ENCODE measurements at regions not wholly inside any gene's neighbourhood (a gene's known extent, or its start where the extent isn't known, plus 50 kb on each side); places are given as distances from the start of the nearest gene placed in this dataset.

DNA sequence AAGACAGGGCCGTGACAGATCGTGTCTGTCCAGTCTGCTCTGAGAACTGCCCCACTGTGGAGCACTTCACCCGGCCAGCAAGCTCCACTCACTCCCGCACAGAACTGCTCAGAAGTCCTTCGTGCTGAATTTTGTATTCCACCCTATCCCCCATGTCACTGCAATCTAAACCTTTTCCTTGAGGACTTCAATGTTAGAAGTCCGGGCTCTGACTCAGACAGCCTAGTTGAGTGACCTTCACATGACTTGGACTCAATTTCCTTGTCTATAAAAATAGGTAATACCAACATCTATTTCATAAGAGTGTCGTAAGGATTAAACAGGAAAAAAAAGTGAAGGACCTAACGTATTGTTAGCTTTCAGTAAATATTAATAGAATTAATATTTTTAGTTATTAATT is 161.6 kb downstream of the QRSL1 start:
- H3K4me1 ChIP-seq, result no peaks in the 10 kb centered on the region
- intact Hi-C loops (cut with DNase I), result no loop called here
- H3K9me3 ChIP-seq, result no peaks in the 10 kb centered on the region

DNA sequence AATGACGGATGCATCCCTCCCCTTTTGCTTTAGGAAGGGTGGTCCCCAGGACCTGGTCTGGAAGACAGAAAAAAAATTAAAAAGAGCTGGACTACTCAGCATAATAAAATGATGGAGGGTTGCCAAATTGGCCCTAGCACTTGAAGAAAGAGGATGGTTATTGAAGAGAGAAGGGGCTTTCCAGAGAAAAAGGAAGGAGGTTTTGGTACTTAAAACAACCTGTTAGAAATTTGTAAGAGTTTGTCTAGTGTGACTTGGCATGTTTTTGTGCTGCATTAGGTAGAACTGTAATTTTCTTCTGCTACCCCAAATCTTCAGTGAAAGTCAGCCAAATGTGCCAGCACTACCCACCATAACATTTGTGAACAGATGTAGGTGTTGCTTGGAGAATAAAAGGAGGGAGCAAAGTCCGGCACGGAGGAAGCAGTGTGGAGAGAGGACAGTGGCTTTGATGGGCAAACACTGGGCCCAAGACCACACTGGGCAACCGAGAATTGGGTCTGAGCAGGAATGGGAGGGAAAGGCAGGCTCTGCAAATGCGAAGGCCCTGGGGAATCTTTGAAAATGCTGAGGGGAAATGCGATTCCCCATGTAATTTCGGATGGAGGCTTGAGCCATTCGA is 160.9 kb downstream of the QRSL1 start:
- no peak overlapping the region for H3K4me3 ChIP-seq
- H3K4me1 ChIP-seq, result no peaks in the 10 kb centered on the region
- no peak for DNase-seq (ENCODE audit: low spot score in 2 of 2)
- no peaks in the 10 kb centered on the region for H3K27me3 ChIP-seq
- intact Hi-C loops (cut with DNase I), result no loop called here
- H3K27ac ChIP-seq, result no peak overlapping the region
- TF ChIP-seq, protein P1, sequence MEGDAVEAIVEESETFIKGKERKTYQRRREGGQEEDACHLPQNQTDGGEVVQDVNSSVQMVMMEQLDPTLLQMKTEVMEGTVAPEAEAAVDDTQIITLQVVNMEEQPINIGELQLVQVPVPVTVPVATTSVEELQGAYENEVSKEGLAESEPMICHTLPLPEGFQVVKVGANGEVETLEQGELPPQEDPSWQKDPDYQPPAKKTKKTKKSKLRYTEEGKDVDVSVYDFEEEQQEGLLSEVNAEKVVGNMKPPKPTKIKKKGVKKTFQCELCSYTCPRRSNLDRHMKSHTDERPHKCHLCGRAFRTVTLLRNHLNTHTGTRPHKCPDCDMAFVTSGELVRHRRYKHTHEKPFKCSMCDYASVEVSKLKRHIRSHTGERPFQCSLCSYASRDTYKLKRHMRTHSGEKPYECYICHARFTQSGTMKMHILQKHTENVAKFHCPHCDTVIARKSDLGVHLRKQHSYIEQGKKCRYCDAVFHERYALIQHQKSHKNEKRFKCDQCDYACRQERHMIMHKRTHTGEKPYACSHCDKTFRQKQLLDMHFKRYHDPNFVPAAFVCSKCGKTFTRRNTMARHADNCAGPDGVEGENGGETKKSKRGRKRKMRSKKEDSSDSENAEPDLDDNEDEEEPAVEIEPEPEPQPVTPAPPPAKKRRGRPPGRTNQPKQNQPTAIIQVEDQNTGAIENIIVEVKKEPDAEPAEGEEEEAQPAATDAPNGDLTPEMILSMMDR (IDR thresholded peaks at IDR 0.05), result no peak
- H3K36me3 ChIP-seq, result no peaks in the 10 kb centered on the region
- no peaks in the 10 kb centered on the region for H3K9me3 ChIP-seq

More for the DNA sequence above, 161.6 kb downstream of the QRSL1 start:
- H3K4me3 ChIP-seq, result no peak overlapping the region
- DNase-seq (ENCODE audit: low spot score in 2 of 2), result no peak
- H3K36me3 ChIP-seq, result no peaks in the 10 kb centered on the region
- TF ChIP-seq, protein P1 (IDR thresholded peaks at IDR 0.05), result no peak
- H3K27ac ChIP-seq, result no peak overlapping the region
- no peaks in the 10 kb centered on the region for H3K27me3 ChIP-seq

DNA sequence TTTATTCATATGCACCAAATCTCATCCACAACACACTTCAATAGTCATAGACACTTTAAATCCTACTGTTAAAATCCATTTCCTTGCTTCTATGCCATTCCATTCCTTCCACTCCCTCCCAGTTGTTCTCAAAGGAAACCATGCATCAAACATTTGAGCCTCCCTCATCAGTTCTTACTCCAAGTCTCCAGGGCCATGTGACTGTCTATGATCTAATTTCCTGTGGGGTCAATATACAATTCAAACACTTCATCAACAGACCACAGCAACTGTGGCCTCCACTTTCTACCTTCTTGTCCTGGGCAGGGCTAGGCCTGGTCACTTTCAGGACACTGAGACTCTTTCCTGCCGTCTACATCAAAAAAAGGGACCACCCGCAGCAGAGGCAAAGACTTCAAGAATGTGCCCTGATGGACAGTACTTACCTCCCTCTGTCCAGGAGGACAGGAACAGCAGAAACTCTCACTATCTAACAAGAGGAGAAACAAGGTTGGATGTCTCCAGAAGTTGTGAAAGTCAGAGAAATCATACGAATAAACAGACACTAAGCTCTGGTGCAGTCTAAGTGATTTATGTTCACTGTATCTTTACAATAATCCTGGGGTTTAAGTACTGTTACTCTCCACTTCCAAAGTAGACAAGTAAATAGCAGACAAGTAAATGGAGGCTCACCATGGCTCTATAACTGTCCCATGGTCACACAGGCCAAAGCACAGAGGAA is 160.2 kb downstream of the QRSL1 start:
- no peaks in the 10 kb centered on the region for H3K27me3 ChIP-seq
- intact Hi-C loops (cut with DNase I), result no loop called here
- H3K9me3 ChIP-seq, result no peaks in the 10 kb centered on the region
- no peak overlapping the region for H3K4me3 ChIP-seq
- no peaks in the 10 kb centered on the region for H3K36me3 ChIP-seq
- H3K4me1 ChIP-seq, result no peaks in the 10 kb centered on the region
- TF ChIP-seq, protein P1 (IDR thresholded peaks at IDR 0.05), result no peak
- no peak for DNase-seq (ENCODE audit: low spot score in 2 of 2)
- no peak overlapping the region for H3K27ac ChIP-seq

DNA sequence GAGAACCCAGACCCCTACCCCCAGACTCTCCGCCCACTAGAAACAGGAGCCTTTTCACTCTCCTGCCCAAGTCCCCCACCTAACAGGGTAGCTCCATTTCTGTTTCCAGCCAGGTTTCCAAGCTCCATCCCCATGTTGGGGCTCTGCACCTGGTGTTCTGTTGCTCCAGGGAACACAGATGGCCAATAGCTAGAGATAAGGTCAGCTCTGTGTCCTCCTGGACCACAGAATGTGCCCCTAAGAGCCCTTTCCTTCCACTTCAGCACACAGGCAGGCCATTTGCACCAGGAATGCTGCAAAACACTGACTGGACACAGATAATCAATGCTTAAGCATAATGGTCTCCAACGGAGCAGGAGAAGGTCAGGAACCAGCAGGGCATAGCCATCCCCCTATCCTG is 159.4 kb downstream of the QRSL1 start:
- intact Hi-C loops (cut with DNase I), result no loop called here
- no peak for DNase-seq (ENCODE audit: low spot score in 2 of 2)
- Histone ChIP-seq H3K27ac (no peak overlapping the region), H3K27me3 (no peaks in the 10 kb centered on the region), H3K9me3 (no peaks in the 10 kb centered on the region), H3K4me3 (no peak overlapping the region), H3K36me3 (no peaks in the 10 kb centered on the region), H3K4me1 (no peaks in the 10 kb centered on the region)
- TF ChIP-seq, protein P1 (IDR thresholded peaks at IDR 0.05), result no peak

DNA sequence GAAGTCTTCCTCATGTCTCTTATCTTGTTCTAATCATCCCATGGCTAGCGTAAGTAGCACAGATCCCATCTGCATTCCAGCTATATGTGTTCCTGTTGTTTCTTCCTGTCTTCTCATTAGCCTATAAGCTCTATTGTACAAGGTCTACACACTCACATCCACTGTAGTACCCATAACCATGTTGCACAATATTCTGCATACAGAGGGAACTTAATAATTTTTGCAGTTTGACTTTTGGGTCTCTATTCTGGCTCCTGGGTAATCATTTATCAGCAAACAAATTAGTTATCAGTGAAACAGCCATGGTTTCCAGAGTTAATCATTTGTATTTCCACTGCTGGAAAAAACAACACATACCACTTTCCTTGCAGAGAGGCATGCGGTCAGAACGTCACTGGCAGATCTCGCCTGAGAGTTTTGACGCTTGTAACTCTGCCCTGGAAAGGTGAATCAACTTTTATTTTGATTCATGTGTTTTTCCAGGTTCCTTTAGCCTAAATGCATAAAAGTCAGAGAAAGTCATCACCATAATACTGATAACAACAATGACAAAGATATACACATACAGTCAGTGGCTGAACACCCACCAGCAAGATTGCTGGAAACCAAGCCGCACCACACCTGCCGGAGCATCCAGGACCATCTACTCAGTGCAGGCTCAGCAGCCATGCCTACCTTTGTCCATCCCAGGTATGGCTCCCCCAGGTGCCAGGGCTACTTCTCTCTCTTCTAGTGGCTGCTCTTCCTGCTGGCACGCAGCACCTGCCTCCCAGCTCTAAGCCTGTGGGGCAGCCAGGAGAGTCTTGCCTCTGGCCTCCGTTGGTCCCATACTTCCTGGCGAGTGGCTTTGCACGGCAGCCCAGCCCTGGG is 158.2 kb downstream of the QRSL1 start:
- TF ChIP-seq, protein P1 (IDR thresholded peaks at IDR 0.05), result no peak
- Histone ChIP-seq H3K27ac (no peak overlapping the region), H3K36me3 (no peaks in the 10 kb centered on the region), H3K9me3 (no peaks in the 10 kb centered on the region), H3K4me1 (no peaks in the 10 kb centered on the region), H3K27me3 (no peaks in the 10 kb centered on the region), H3K4me3 (no peak overlapping the region)
- intact Hi-C loops (cut with DNase I), result no loop called here
- DNase-seq (ENCODE audit: low spot score in 2 of 2), result no peak

All from ascending aorta (tissue), 2 donors.